Activated T-cell treated with anti-CD3 and anti-CD28 coated beads, Interleukin-2, amount 50 U/mL, for 4 hours (primary cell): ENCODE measurements at regions not wholly inside any gene's neighbourhood (a gene's known extent, or its start where the extent isn't known, plus 50 kb on each side); places are given as distances from the start of the nearest gene placed in this dataset.
"Not testable (repeated sequence)": the region's sequence is repeated elsewhere in the genome, so short reads cannot be mapped to it uniquely, and the experiment has no call there.

ENCODE experiments used
- ATAC-seq, 2 donors: fragments of 200-7000 bp; cut with Tn5 transposase; one replicate each; pipeline ENCODE4 v1.10.0; 2021
- DNase-seq: peaks from one replicate; pipeline ENCODE4 v3.0.0-alpha.2; 2020
- H3K27me3 Mint-ChIP-seq: one replicate; pipeline ENCODE4 v1.8.0; 2021; ENCODE audit warnings: low read depth, mixed read lengths
- H3K36me3 Mint-ChIP-seq: one replicate; pipeline ENCODE4 v1.8.0; 2022; ENCODE audit warnings: mixed read lengths; ENCODE audit not compliant: insufficient read depth
- H3K4me1 Mint-ChIP-seq: one replicate; pipeline ENCODE4 v1.8.0; 2021; ENCODE audit warnings: low read depth, mixed read lengths
- H3K4me3 Mint-ChIP-seq: one replicate; pipeline ENCODE4 v1.8.0; 2021; ENCODE audit warnings: mild to moderate bottlenecking, moderate library complexity, mixed read lengths
- H3K9me3 Mint-ChIP-seq: one replicate; pipeline ENCODE4 v1.8.0; 2021; ENCODE audit warnings: mixed read lengths

- H3K9me3 Mint-ChIP-seq: no peaks in the 10 kb centered on the region
- H3K27me3 Mint-ChIP-seq: no peaks in the 10 kb centered on the region
- no peak for DNase-seq
- H3K4me3 Mint-ChIP-seq: no peak overlapping the region
- no peaks in the 10 kb centered on the region for H3K4me1 Mint-ChIP-seq
- ATAC-seq: no peak
- no peaks in the 10 kb centered on the region for H3K36me3 Mint-ChIP-seq
Observed at GRCh38 chr3:6282918-6283317, 578.0 kb upstream of the GRM7 start.

GRCh38 chr3:6287088-6287875, 573.6 kb upstream of the GRM7 start:
- no peak for DNase-seq
- Mint-ChIP-seq H3K4me1 (no peaks in the 10 kb centered on the region), H3K9me3 (peaks cover 9% of the 10 kb centered on the region), H3K36me3 (no peaks in the 10 kb centered on the region), H3K27me3 (no peaks in the 10 kb centered on the region), H3K4me3 (no peak overlapping the region)
- ATAC-seq: no peak

- Mint-ChIP-seq H3K4me3 (no peak overlapping the region), H3K4me1 (no peaks in the 10 kb centered on the region)
- ATAC-seq: no peak
Observed at GRCh38 chr3:6301626-6302025, 559.3 kb upstream of the GRM7 start.

GRCh38 chr3:6315906-6316305, 545.0 kb upstream of the GRM7 start:
- DNase-seq (no peak), ATAC-seq (no peak)
- no peaks in the 10 kb centered on the region for H3K36me3 Mint-ChIP-seq
- no peaks in the 10 kb centered on the region for H3K9me3 Mint-ChIP-seq
- no peaks in the 10 kb centered on the region for H3K27me3 Mint-ChIP-seq
- H3K4me3 Mint-ChIP-seq: no peak overlapping the region
- no peaks in the 10 kb centered on the region for H3K4me1 Mint-ChIP-seq

More at GRCh38 chr3:6301626-6302025, 559.3 kb upstream of the GRM7 start:
- Mint-ChIP-seq H3K36me3 (no peaks in the 10 kb centered on the region), H3K27me3 (no peaks in the 10 kb centered on the region), H3K9me3 (peaks cover 25% of the 10 kb centered on the region)
- no peak for DNase-seq

GRCh38 chr3:6321999-6322398, 538.9 kb upstream of the GRM7 start:
- DNase-seq (no peak), ATAC-seq (no peak)
- no peaks in the 10 kb centered on the region for H3K9me3 Mint-ChIP-seq
- H3K36me3 Mint-ChIP-seq: no peaks in the 10 kb centered on the region
- H3K4me3 Mint-ChIP-seq: no peak overlapping the region
- no peaks in the 10 kb centered on the region for H3K27me3 Mint-ChIP-seq
- no peaks in the 10 kb centered on the region for H3K4me1 Mint-ChIP-seq

GRCh38 chr3:6326771-6327170, 534.1 kb upstream of the GRM7 start:
- H3K4me1 Mint-ChIP-seq: no peaks in the 10 kb centered on the region
- H3K36me3 Mint-ChIP-seq: no peaks in the 10 kb centered on the region

GRCh38 chr3:6340980-6341325, 520.0 kb upstream of the GRM7 start:
- not testable (repeated sequence) for H3K4me3 Mint-ChIP-seq, H3K4me1 Mint-ChIP-seq, ATAC-seq, DNase-seq, H3K27me3 Mint-ChIP-seq, H3K9me3 Mint-ChIP-seq, H3K36me3 Mint-ChIP-seq

More at GRCh38 chr3:6326771-6327170, 534.1 kb upstream of the GRM7 start:
- DNase-seq: no peak
- Mint-ChIP-seq H3K27me3 (no peaks in the 10 kb centered on the region), H3K4me3 (no peak overlapping the region), H3K9me3 (peaks cover 6% of the 10 kb centered on the region)
- ATAC-seq: no peak

GRCh38 chr3:6351752-6352151, 509.2 kb upstream of the GRM7 start:
- DNase-seq (no peak), ATAC-seq (no peak)
- Mint-ChIP-seq H3K4me1 (no peaks in the 10 kb centered on the region), H3K27me3 (no peaks in the 10 kb centered on the region), H3K36me3 (no peaks in the 10 kb centered on the region), H3K4me3 (no peak overlapping the region), H3K9me3 (peaks cover 12% of the 10 kb centered on the region)

GRCh38 chr3:6354653-6355052, 506.3 kb upstream of the GRM7 start:
- no peaks in the 10 kb centered on the region for H3K36me3 Mint-ChIP-seq
- no peak overlapping the region for H3K4me3 Mint-ChIP-seq
- no peaks in the 10 kb centered on the region for H3K27me3 Mint-ChIP-seq
- ATAC-seq (no peak), DNase-seq (no peak)
- no peaks in the 10 kb centered on the region for H3K4me1 Mint-ChIP-seq
- H3K9me3 Mint-ChIP-seq: peaks cover 11% of the 10 kb centered on the region

GRCh38 chr3:6362406-6362805, 498.5 kb upstream of the GRM7 start:
- H3K27me3 Mint-ChIP-seq: no peaks in the 10 kb centered on the region
- no peaks in the 10 kb centered on the region for H3K36me3 Mint-ChIP-seq
- ATAC-seq: no peak

GRCh38 chr3:6367171-6367570, 493.7 kb upstream of the GRM7 start:
- ATAC-seq (no peak), DNase-seq (no peak)
- Mint-ChIP-seq H3K36me3 (no peaks in the 10 kb centered on the region), H3K4me1 (no peaks in the 10 kb centered on the region), H3K4me3 (no peak overlapping the region), H3K27me3 (no peaks in the 10 kb centered on the region), H3K9me3 (peaks cover 17% of the 10 kb centered on the region)

More at GRCh38 chr3:6362406-6362805, 498.5 kb upstream of the GRM7 start:
- H3K4me3 Mint-ChIP-seq: no peak overlapping the region
- H3K9me3 Mint-ChIP-seq: peaks cover 12% of the 10 kb centered on the region
- no peaks in the 10 kb centered on the region for H3K4me1 Mint-ChIP-seq
- no peak for DNase-seq

- Mint-ChIP-seq H3K4me1 (no peaks in the 10 kb centered on the region), H3K9me3 (no peaks in the 10 kb centered on the region), H3K36me3 (no peaks in the 10 kb centered on the region), H3K4me3 (no peak overlapping the region), H3K27me3 (no peaks in the 10 kb centered on the region)
- no peak for DNase-seq
- no peak for ATAC-seq
Observed at GRCh38 chr3:6392123-6392522, 468.8 kb upstream of the GRM7 start.

- H3K4me1 Mint-ChIP-seq: no peaks in the 10 kb centered on the region
- DNase-seq (no peak), ATAC-seq (no peak)
- no peaks in the 10 kb centered on the region for H3K27me3 Mint-ChIP-seq
- peaks cover 6% of the 10 kb centered on the region for H3K9me3 Mint-ChIP-seq
- no peak overlapping the region for H3K4me3 Mint-ChIP-seq
- H3K36me3 Mint-ChIP-seq: no peaks in the 10 kb centered on the region
Observed at GRCh38 chr3:6394944-6395343, 466.0 kb upstream of the GRM7 start.

GRCh38 chr3:6396631-6397030, 464.3 kb upstream of the GRM7 start:
- no peaks in the 10 kb centered on the region for H3K36me3 Mint-ChIP-seq
- H3K9me3 Mint-ChIP-seq: peaks cover 6% of the 10 kb centered on the region
- no peaks in the 10 kb centered on the region for H3K4me1 Mint-ChIP-seq
- H3K27me3 Mint-ChIP-seq: no peaks in the 10 kb centered on the region
- no peak for DNase-seq
- ATAC-seq: no peak
- no peak overlapping the region for H3K4me3 Mint-ChIP-seq

- DNase-seq, H3K4me1 Mint-ChIP-seq, H3K27me3 Mint-ChIP-seq, H3K36me3 Mint-ChIP-seq, ATAC-seq, H3K4me3 Mint-ChIP-seq: not testable (repeated sequence)
- H3K9me3 Mint-ChIP-seq: peaks cover 14% of the 10 kb centered on the region
Observed at GRCh38 chr3:6402666-6403065, 458.2 kb upstream of the GRM7 start.
